HG03571 (cell line): ENCODE measurements at regions not wholly inside any gene's neighbourhood (a gene's known extent, or its start where the extent isn't known, plus 50 kb on each side); places are given as distances from the start of the nearest gene placed in this dataset.
"Not testable (repeated sequence)": the region's sequence is repeated elsewhere in the genome, so short reads cannot be mapped to it uniquely, and the experiment has no call there.

Source experiments
- ATAC-seq: cut with Tn5 transposase; IDR thresholded peaks from one replicate; pipeline ENCODE4 v1.9.1; 2021; ENCODE audit not compliant: unreplicated experiment

- no peak for ATAC-seq
Observed at GRCh38 chr19:30066781-30067759, 125.0 kb downstream of the URI1 start.

GRCh38 chr19:30067956-30068506 lies 126.0 kb downstream of the URI1 start:
- ATAC-seq = not testable (repeated sequence)

GRCh38 chr19:30068528-30069395 lies 126.7 kb downstream of the URI1 start:
- ATAC-seq = no peak

GRCh38 chr19:30069535-30070197 lies 127.6 kb downstream of the URI1 start:
- no peak for ATAC-seq

- no peak for ATAC-seq
Observed at GRCh38 chr19:30070198-30070967, 128.3 kb downstream of the URI1 start.

GRCh38 chr19:30070968-30071632 lies 129.1 kb downstream of the URI1 start:
- ATAC-seq = no peak

- no peak for ATAC-seq
Observed at GRCh38 chr19:30071871-30072270, 129.8 kb downstream of the URI1 start.

GRCh38 chr19:30073152-30074000 lies 131.3 kb downstream of the URI1 start:
- no peak for ATAC-seq

GRCh38 chr19:30074096-30074495 lies 132.1 kb downstream of the URI1 start:
- no peak for ATAC-seq

GRCh38 chr19:30074741-30075715 lies 133.0 kb downstream of the URI1 start:
- ATAC-seq = no peak

- ATAC-seq = no peak
Observed at GRCh38 chr19:30076101-30076551, 134.1 kb downstream of the URI1 start.

- no peak for ATAC-seq
Observed at GRCh38 chr19:30076751-30077670, 135.0 kb downstream of the URI1 start.

GRCh38 chr19:30077851-30078355 lies 135.9 kb downstream of the URI1 start:
- ATAC-seq = no peak

GRCh38 chr19:30078381-30078910 lies 136.4 kb downstream of the URI1 start:
- no peak for ATAC-seq

GRCh38 chr19:30079200-30079599 lies 137.2 kb downstream of the URI1 start:
- no peak for ATAC-seq

GRCh38 chr19:30082168-30082567 lies 140.1 kb downstream of the URI1 start:
- ATAC-seq = no peak
